HUDEP-2 (cell line): ENCODE measurements at regions not wholly inside any gene's neighbourhood (a gene's known extent, or its start where the extent isn't known, plus 50 kb on each side); places are given as distances from the start of the nearest gene placed in this dataset.
"Not testable (repeated sequence)": the region's sequence is repeated elsewhere in the genome, so short reads cannot be mapped to it uniquely, and the experiment has no call there.

ENCODE experiments used
- DNase-seq, 76 experiments: peaks; one replicate each; lab custom pipeline; 2025; ENCODE audit not compliant: unreplicated experiment in 76 of 76; lab: John Stamatoyannopoulos, UW

DNA sequence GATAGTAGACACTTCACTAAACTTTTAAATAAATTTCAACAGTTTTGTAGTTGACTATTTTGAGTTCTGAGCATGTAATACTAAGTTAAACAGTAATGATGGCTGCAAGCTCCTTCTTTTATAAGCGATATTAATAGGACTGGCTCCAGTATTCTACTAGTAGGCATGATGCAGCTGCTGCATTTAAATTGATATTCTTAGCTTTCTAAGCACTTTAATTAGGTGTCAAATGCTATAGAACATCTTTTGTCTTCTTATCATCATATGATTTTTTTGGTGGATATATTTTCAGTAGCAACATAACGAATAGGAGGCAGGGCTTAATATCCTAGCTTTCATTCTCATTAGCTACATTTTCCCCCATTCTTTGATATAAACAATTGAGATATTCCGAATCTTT is 141.1 kb downstream of the FBXO4 start:
- DNase-seq, result no peak

DNA sequence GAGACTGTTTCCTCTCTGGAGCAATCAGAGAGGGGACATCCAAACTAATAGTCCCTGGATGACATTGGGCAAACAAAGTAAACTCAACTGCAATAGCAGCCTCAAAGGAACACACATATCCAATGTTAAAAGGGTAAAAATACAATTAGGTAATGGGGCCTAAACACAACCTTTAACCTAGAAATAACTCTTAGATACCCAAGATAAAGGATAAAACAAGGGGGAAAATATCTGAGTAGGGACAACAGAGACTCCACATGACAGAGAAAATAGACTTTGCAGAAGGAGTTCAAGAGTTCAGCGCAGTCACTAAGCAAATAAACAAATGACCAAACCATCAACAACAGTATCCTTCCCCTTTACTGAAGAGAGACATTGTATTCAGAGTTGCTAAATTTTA is 149.3 kb downstream of the FBXO4 start:
- no peak for DNase-seq

DNA sequence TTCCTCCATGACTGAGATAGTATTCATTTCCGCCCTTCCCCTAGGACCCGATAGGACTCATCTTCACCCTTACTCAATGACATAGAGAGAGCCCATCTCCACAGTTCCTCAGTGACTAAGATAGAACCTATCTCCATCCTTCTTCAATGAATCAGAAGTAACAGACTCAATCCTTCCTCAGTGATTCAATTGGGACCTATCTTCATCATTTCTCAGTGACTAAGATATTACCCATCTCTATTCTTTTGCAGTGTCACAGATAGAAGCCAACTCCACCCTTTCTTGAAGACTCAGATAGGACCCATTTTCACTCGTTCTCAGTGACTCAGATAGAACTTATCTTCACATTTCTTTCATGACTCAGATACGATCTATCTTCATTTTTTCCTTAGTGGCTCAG is 164.6 kb downstream of the FBXO4 start:
- DNase-seq, result no peak

DNA sequence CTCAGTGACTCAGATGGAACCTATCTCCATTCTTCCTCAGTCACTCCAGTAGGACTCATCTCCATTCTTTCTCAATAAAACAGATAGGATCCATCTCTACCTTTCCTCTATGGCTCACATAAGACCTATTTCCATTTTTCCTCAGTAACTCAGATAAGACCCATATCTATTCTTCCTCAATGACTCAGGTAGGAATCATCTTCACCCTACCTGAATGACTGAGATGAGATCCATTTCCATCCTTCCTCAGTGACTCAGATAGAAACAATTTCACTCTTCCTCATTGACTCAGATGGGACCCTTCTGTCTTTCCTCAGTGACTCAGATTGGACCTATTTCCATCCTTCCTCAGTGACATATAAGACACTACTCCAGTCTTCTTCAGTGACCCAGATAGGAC is 165.1 kb downstream of the FBXO4 start:
- DNase-seq, result no peak

DNA sequence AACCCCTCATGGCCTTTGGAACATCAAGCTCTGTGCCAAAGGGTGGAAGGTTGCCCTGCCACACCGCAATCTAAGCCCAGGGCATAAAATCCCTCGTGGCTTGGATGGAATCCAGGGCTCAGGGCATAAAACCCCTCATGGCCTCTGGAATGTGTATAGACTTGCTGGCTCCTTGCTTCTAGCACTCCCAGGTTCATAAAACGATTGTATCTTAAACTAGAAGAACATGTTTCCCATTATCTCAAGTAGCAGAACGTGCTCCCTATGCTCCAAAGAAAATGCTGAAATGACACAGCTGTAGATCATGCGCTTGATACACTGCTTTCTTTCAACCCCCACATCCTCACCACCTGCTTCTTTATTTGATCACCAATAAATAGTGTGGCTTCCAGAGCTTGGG is 174.8 kb downstream of the FBXO4 start:
- not testable (repeated sequence) for DNase-seq

DNA sequence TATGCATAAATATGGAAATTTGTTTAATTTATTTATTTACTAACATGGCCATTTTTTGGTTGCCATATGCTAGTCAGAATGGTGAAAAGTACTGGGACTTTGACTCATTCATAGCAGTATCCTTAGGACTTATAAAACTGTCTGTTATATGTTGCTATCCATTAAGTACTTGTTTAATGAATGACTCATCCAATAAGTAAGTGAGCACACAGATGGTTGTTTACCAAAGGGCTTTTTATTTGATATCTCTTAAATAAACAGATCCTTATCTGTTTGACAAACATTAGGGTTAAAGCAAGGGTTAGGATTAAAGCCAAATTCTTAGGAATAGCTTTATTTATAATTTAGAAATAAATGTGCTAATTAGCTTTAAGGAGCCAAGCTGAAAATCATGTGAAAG is 183.4 kb downstream of the FBXO4 start:
- DNase-seq, result no peak

DNA sequence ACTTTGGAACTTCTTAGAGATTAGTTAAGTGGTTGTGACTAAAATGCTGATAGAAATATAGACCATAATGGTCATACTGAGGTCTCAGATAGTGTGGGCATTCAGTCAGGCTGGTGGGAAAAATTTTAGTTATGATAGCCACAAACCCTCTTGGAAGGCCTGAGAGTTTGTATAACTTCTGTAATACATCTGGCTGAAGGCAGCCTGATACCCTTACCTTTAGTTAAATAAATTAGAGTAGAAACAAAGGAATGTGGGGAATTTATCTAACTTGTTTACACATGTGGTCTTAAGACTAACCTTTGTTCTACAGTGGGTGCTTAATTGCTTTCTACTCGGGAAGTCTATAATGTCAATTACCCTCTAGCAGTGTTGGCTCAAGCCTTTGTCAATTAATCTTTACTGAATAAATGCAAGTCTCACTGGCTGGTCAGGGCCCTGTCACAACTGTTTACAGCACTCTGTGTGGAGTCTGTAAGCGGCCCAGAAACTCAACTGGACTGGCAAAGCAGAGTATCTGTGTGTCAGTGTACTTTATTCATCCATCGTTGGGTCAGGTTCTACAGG is 184.0 kb downstream of the FBXO4 start:
- DNase-seq, result no peak

DNA sequence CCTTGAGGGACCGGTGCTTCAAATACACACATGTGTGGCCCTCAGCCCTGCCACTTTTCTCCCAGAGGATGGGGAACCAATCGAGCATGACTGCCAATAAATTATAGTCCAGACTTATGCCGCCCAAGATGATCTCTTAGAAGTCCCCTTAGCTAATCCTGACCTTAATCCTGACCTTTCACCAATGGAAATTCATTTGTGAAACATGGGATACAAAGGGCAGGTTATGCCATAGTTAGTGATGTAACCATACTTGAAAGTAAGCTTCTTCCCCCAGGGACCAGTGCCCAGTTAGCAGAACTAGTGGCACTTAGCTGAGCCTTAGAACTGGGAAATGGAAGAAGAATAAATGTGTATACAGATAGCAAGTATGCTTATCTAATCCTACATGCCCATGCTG is 190.6 kb downstream of the FBXO4 start:
- not testable (repeated sequence) for DNase-seq

DNA sequence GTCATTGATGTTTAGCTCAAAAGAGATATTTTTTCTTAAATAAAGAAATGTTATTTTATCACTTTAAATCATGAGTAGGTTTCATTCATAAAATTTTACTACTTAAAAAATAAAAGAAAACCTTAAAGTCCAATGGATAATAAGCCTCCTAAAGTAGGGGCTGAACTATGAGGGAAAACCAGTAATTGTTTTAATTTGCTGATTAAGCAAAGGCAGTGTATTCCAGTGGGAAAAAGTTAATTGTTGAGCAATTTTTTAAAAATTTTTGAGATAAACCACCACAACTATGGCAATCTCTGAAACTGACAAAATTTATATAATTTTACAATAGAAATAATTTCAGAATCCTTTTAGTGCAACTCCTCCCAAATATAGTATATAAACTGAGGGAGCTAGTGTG is 195.0 kb downstream of the FBXO4 start:
- DNase-seq, result no peak

DNA sequence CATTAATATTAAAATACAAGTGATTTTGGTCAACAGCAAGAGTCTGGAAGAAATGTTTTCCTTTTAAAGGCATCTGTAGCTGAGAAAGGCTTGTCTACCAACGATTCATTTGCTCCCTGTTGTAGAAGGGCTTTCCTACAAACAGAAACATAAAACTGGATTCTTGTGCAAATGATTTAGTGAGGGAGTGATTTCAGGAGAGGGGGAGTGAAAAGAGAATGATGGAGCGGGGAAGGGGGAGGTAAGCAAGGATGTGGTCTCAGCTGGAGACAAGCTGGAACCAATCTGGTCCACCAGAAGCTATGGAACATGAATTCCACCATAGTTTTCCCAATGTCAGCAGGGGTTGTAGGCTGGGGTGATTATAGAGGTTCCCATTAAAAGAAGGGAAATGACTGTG is 196.3 kb downstream of the FBXO4 start:
- no peak for DNase-seq

DNA sequence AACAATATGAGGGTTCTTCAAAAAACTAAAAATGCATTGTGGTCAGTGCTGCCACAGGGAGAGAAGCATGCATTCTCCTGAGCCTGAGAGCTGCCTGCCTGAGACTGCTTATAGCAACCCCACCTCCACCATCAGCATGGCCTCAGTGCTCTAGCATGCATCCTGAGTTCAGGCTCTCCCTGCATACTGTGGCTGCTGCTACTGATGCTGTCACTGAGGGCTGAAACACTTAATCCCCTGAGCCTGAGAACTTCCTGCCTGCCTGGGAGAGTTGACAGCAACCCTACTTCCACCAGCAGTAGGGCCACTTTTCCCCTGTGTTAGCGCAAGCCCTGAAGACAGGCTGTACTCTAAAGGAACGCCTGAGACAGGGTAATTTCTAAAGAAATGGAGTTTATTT is 206.0 kb downstream of the FBXO4 start:
- no peak for DNase-seq

DNA sequence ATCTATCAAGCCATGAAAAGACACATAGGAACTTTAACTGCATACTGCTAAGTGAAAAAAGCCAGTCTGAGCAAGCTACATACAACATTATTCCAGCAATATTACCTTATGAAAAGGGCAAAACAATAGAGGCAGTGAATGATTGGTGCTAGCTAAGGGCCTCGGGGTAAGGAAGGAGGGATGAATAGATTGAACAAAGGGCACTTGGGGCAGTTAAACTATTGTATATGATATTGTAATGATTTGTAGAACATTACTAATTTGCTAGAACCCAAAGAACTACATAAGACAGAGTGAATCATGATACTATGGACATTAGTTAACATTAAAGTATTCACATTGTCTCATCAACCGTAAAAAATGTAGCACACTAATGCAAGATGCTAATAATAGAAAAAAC is 218.3 kb downstream of the FBXO4 start:
- no peak for DNase-seq

DNA sequence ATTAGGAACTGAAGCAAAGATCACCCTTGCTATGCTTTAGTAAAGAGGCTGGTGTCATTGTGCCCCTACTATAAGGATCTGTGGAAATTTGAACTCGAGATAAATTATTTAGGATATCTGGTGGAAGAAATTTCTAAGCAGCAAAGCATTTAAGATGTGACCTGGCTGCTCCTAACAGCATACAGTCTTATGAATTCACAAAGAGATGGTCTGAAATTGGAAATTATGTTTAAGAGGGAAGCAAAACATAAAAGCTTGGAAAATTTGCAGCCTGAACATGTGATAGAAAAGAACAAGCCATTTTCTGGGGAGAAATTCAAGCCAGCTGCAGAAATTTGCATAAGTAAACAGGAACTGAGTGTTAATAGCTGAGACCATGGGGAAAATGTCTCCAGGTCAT is 223.7 kb downstream of the FBXO4 start:
- DNase-seq, result no peak

DNA sequence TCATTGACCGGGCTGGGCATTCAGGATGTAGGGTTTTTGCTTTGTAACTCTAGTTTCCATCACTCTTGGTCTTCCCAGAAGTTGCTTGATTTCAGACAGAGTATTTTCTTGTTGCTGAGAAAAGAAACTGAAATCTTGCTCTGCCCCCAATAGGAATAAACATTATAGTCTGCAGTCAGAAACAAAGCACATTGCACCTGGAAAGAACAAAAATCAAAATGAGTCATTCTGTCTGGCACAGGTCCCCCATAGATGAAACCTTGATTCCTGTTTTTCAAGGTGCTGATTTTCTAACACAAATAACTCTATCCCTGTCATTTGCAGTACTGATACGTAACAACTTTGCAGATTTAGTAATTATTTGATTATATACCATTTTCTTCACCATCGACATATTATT is 232.1 kb downstream of the FBXO4 start:
- no peak for DNase-seq

DNA sequence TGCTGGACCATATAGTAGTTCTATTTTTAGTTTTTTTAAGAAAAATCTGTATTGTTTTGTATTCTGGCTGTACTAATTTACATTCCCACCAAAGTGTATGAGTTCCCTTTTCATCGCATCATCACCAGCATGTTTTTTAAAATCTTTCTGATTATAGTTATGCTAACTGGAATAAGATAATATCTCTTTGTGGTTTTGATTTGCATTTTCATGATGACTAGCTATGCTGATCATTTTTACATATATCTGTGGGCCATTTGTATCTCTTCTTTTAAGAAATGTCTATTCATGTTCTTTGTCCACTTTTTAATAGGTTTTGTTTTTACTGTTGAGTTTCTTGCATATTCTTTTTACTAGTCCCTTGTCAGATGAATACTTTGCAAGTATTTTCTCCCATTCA is 238.0 kb downstream of the FBXO4 start:
- no peak for DNase-seq

DNA sequence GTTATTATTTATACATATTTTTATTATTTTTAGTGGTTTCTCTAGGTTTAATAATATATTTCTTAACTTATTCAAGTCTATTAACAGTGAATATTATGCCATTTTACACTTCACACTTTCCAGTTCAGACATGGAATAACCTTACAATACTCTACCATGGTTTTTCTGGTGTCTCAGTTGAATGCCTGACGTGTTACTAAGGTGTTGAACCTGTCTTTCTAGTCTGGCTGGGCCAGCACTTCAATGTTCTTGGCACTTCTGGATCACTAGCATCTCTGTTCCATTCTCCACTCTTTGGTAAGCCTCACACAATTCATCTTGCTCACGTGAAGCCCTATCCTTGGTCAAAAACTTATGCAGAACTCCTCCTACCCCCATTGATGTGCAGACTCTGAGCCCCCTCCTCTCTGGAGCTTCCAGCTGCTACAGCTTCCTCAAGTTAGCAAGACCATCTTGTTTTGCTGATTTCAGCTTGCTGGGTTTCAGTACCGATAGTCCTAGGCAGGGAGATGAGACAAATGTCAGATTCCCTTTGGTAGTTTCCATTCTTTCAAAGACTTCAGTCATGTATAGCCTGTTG is 243.1 kb downstream of the FBXO4 start:
- DNase-seq, result no peak

DNA sequence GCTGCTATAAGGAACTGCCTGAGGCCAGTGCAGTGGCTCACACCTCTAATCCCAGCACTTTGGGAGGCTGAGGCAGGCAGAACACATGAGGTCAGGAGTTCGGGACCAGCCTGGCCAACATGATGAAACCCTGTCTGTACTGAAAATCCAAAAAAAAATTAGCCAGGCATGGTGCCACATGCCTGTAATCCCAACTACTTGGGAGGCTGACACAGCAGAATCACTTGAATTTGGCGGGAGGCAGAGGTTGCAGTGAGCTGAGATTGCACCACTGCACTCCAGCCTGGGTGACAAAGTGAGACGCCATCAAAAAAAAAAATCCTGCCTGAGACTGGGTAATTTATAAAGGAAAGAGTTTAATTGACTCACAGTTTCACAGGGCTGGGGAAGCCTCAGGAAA is 247.1 kb upstream of the GHR start:
- not testable (repeated sequence) for DNase-seq

DNA sequence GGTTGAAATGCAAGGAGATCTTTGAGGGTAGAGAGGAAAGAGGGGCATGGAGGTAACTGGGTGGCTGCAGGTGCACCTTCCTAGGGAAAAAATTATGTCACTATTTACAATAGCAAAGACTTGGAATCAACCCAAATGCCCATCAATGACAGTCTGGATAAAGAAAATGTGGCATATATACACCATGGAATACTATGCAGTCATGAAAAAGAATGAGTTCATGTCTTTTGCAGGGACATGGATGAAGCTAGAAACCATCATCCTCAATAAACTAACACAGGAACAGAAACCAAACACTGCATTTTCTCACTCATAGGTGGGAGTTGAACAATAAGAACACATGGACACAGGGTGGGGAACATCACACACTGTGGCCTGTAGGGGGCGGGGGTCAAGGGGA is 243.4 kb upstream of the GHR start:
- DNase-seq, result not testable (repeated sequence)

DNA sequence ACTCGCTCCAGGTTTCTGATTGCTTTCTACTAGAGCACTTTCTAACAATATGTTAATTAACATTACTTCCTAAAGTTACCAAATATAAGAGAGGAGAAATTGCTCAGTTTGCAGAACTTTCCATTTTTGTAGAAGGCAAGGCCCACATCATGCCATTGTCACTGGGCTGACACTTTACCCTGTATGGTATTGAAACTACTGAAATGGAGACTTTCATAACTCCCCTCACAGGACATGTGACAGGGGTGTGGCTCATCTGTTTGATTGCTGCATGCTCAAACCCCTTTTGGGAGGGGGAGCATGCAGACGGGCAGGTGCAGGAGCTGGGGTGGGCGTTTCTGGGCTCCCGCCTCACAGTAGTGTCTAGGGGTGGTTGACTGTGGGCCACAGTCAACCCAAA is 206.3 kb upstream of the GHR start:
- DNase-seq, result no peak

DNA sequence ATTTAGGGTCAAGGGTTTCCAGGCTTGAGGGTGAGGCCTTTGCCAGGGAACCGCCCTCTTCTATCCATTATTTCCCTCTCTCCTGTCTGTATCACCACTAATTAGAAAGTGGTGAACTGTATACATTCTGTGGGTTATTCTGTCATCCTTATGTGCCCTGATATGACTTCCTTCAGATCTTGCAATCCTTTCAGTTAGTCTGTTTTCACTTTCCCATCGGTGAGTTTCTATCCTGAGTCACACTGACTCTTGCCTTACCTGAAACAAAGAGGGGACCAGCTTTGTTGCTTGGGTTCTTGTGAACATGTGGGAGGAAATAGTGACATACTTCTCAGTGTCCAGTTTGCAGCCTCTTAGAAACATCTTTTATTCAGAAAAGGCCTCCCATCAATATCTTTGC is 205.4 kb upstream of the GHR start:
- no peak for DNase-seq

DNA sequence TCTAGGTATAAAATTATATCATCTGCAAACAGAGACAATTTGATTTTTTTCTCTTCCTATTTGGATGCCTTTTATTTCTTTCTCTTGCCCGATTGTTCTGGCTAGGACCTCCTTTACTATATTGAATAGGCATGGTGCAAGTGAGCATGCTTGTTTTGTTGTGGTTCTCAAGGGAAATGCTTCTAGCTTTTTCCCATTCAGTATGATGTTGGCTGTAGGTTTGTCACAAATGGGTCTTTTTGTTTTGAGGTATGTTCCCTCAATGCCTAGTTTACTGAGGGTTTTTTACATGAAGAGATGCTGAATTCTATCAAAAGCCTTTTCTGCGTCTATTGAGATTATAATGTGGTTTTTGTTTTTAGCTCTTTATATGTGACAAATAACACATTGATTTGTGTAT is 198.2 kb upstream of the GHR start:
- no peak for DNase-seq

DNA sequence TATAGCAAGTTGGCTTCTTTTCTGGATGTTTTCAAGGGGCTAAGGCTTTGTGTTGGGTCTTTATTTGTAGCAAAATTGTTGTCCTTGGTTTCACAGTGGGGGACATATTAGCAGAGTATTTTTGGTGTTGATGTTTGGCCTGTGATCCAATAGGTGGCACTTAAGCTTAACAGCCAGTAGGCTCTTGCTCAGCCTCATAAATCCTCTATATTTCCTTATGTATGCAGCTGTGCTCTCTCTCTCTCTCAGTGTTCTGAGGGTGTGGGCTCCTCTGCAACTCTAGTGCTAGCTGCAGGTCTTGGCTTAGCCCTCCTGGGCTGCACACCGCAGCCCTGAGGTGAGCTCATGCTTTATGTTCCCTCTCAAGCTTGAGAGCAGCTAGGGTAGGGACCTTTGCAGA is 195.0 kb upstream of the GHR start:
- no peak for DNase-seq

DNA sequence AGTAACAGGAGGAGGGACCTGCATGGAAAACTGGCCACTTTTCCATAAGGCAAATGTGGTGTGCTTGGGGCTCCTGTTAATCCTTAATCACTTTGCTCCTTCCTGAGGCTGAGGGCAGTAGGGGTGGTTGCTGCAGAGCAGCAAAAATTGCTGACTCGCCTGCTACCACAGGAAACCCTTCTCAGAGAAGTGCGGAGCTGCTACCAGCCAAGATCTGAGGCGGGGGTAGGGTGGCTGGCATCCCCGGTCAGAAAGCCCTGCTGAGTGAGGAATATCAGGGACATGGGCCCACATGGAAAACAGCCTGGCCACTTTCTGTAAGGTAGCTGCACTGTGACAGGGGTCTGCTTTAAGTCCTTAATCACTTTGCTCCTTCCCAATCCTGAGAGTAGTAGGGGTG is 192.4 kb upstream of the GHR start:
- DNase-seq, result no peak
